ENCODE measurements at regions not wholly inside any gene's neighbourhood (a gene's known extent, or its start where the extent isn't known, plus 50 kb on each side); places are given as distances from the start of the nearest gene placed in this dataset.

- H3K27ac Mint-ChIP-seq: no peak overlapping the region
- H3K27me3 Mint-ChIP-seq (ENCODE audit: low read depth): peaks cover 2% of the 10 kb centered on the region; the same call in 1 of the 2 replicates
- CTCF ChIA-PET: no interaction called here
- peaks cover 35% of the 10 kb centered on the region for H3K4me1 Mint-ChIP-seq
- TF ChIP-seq ZNF532 (CRISPR knock-in tag; IDR thresholded peaks at IDR 0.05; ENCODE audit: borderline replicate concordance) (no peak), ZNF423 (CRISPR knock-in tag; IDR thresholded peaks at IDR 0.05) (peak; percentile 32; the same call in 1 of the 2 replicates)
- DNase-seq (ENCODE audit: low spot score) (peak; percentile 69), ATAC-seq (peak; percentile 98)
- no peaks in the 10 kb centered on the region for H3K36me3 Mint-ChIP-seq
- POLR2A ChIA-PET: no interaction called here
- no peak overlapping the region for H3K4me3 Mint-ChIP-seq
- peaks cover 15% of the 10 kb centered on the region for H3K9me3 Mint-ChIP-seq
Measured at GRCh38 chr6:117072781-117073180, 192.6 kb upstream of the VGLL2 start.

DNA sequence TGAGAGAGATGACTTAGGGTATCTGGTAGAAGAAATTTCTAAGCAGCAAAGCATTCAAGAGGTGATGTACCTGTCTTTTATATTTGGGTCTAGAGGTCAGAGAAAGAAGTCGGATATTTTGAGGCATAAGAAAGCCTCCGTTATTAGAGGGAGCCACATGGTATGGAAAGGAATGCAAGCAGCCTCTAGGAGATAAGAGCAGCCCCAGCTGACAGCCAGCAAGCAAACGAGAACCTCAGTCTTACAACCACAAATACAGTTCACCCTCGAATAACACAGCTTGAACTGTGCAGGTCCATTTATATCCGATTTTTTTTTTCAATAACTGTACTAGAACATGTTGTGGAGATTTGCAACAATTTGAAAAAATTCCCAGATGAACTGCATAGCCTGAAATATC is 190.7 kb upstream of the VGLL2 start:
- DNase-seq (ENCODE audit: low spot score) (no peak), ATAC-seq (no peak)
- H3K36me3 Mint-ChIP-seq: no peaks in the 10 kb centered on the region
- CTCF ChIA-PET: no interaction called here
- TF ChIP-seq TP53 (CRISPR knock-in tag; IDR thresholded peaks at IDR 0.05): no peak
- no peak for TF ChIP-seq ZNF138 (CRISPR knock-in tag; conservative IDR thresholded peaks at IDR 0.05)
- TF ChIP-seq, protein P1, sequence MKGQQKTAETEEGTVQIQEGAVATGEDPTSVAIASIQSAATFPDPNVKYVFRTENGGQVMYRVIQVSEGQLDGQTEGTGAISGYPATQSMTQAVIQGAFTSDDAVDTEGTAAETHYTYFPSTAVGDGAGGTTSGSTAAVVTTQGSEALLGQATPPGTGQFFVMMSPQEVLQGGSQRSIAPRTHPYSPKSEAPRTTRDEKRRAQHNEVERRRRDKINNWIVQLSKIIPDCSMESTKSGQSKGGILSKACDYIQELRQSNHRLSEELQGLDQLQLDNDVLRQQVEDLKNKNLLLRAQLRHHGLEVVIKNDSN (CRISPR knock-in tag; IDR thresholded peaks at IDR 0.05): no peak
- TF ChIP-seq HMGA2 (CRISPR knock-in tag; IDR thresholded peaks at IDR 0.05): no peak
- TF ChIP-seq, protein P2, sequence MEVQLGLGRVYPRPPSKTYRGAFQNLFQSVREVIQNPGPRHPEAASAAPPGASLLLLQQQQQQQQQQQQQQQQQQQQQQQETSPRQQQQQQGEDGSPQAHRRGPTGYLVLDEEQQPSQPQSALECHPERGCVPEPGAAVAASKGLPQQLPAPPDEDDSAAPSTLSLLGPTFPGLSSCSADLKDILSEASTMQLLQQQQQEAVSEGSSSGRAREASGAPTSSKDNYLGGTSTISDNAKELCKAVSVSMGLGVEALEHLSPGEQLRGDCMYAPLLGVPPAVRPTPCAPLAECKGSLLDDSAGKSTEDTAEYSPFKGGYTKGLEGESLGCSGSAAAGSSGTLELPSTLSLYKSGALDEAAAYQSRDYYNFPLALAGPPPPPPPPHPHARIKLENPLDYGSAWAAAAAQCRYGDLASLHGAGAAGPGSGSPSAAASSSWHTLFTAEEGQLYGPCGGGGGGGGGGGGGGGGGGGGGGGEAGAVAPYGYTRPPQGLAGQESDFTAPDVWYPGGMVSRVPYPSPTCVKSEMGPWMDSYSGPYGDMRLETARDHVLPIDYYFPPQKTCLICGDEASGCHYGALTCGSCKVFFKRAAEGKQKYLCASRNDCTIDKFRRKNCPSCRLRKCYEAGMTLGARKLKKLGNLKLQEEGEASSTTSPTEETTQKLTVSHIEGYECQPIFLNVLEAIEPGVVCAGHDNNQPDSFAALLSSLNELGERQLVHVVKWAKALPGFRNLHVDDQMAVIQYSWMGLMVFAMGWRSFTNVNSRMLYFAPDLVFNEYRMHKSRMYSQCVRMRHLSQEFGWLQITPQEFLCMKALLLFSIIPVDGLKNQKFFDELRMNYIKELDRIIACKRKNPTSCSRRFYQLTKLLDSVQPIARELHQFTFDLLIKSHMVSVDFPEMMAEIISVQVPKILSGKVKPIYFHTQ (CRISPR knock-in tag; IDR thresholded peaks at IDR 0.05): no peak
- no peak for TF ChIP-seq SMAD3 (CRISPR knock-in tag; IDR thresholded peaks at IDR 0.05; ENCODE audit: borderline replicate concordance)
- TF ChIP-seq PREB (CRISPR knock-in tag; IDR thresholded peaks at IDR 0.05; ENCODE audit: borderline replicate concordance): no peak
- no peak for TF ChIP-seq CREM (CRISPR knock-in tag; IDR thresholded peaks at IDR 0.05)
- no peak for TF ChIP-seq MLX (CRISPR knock-in tag; IDR thresholded peaks at IDR 0.05)
- no peak for TF ChIP-seq ZNF219 (CRISPR knock-in tag; IDR thresholded peaks at IDR 0.05; ENCODE audit: borderline replicate concordance)
- TF ChIP-seq SP1 (CRISPR knock-in tag; conservative IDR thresholded peaks at IDR 0.05): no peak
- no peak for TF ChIP-seq ZBTB43 (CRISPR knock-in tag; IDR thresholded peaks at IDR 0.05)
- no peak for TF ChIP-seq RELA (CRISPR knock-in tag; IDR thresholded peaks at IDR 0.05; ENCODE audit: borderline replicate concordance)
- TF ChIP-seq ATF1 (CRISPR knock-in tag; IDR thresholded peaks at IDR 0.05): no peak
- TF ChIP-seq ESRRA (CRISPR knock-in tag; IDR thresholded peaks at IDR 0.05; ENCODE audit: borderline replicate concordance): no peak
- TF ChIP-seq OVOL2 (CRISPR knock-in tag; IDR thresholded peaks at IDR 0.05; ENCODE audit: borderline replicate concordance): no peak
- POLR2A ChIA-PET: no interaction called here
- H3K27me3 Mint-ChIP-seq (ENCODE audit: low read depth): peaks cover 2% of the 10 kb centered on the region; the same call in 1 of the 2 replicates
- peaks cover 14% of the 10 kb centered on the region for H3K9me3 Mint-ChIP-seq
- peaks cover 35% of the 10 kb centered on the region for H3K4me1 Mint-ChIP-seq
- no peak overlapping the region for H3K27ac Mint-ChIP-seq
- no peak overlapping the region for H3K4me3 Mint-ChIP-seq
